IPS-NIHi7 (cell line): ENCODE measurements at regions not wholly inside any gene's neighbourhood (a gene's known extent, or its start where the extent isn't known, plus 50 kb on each side); places are given as distances from the start of the nearest gene placed in this dataset.
"Not testable (repeated sequence)": the region's sequence is repeated elsewhere in the genome, so short reads cannot be mapped to it uniquely, and the experiment has no call there.

Experiments
- DNase-seq: peaks from one replicate; pipeline ENCODE4 v3.0.0; 2012; ENCODE audit warnings: mixed read lengths; ENCODE audit errors: extremely low spot score

DNA sequence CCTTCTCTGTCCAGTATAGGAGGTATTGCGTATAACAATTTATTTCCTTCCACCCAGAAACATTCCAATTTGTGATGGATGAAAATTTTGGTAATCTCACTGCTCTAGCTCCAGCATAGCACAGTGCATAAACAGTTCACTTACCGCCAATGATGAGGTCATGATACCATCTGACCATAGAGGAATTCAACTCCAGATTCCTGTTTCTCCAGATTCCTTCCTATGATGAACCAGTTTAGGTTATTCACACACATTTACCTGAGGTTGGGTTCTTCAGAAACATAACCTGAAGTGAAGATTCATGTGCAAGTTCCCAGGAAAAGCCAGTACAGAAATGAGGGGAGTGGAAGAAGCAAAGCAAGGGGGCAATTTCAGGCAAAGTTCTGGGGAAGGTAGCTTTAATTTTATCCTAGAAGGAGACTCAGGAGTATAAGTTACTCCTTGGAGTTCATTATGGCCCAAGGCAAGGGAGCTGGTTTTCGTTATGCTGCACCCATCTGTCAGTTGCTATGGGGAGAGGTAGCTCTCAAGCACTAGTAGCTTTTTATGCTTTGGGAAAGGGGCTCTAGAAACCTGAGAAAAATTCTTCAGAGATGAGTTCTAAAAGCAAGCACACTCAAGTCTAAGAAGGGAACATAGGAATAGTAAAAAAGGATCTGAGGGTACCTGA, 121.6 kb downstream of the CASP12 start:
- DNase-seq, result no peak

DNA sequence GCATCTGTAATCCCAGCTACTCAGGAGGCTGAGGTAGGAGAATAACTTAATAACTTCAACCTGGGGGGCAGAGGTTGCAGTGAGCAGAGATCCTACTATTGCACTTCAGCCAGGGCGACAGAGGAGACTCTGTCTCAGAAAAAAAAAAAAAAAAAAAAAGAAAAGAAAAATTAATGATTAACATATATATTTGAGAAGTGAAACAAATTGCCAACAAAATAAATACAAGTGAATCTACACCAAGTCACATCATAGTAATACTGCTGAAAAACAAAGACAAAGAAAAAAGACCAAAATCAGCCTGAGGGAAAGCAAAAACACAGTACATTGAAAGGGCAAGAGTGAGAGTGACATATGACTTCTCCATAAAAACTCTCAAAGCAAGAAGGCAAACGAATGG, 123.7 kb downstream of the CASP12 start:
- DNase-seq, result no peak

DNA sequence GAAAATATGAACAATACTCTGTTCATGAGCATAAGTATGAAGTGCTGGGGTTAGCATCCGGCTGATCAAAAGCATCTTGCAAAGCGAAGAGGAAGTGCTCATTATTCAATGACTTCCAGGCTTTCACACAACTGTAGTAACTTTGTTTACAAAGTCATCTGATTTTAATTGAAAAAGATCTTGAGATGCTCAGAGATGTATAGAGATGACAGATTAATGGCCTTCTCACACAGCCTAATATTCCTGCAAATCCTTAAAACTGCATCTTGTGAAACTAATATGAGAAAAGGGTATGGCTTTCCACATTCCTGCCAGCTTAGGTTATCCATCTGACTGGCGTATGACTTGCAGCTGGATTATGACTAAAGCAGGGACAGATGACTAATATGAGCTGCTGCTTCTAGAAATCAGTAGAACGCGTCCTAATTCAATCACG, 125.4 kb downstream of the CASP12 start:
- DNase-seq, result no peak

DNA sequence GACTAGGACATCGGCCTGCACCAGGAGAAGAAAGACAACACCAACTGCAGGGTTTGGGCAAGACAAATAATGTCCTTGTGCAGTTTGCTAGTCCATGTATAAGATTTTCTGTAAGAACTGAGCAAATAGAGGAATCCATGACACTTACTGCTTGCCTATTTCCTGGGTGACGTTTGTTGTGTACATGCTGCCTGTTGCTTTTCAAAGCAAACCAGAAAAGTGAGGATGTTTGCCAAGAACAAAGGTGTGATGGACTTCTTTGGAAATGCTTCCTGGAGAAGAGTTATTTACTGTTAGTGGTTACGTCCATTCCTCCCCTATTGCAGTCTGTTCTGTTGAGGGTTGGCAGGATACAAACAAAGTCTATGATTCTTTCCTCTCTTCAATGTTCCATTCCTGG, 126.5 kb downstream of the CASP12 start:
- no peak for DNase-seq

DNA sequence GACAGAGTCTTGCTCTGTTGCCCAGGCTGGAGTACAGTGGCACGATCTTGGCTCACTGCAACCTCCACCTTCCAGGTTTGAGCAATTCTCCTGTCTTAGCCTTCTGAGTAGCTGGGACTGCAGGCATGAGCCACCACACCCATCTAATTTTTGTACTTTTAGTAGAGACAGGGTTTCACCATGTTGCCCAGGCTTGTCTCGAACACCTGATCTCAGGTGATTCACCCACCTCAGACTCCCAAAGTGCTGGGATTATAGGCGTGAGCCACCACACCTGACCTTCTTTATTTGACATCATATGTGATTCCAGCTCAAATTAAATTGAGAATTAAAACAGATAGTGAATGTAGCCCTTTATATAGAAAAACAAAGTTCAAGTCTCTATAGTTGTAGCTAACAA, 127.2 kb downstream of the CASP12 start:
- DNase-seq, result not testable (repeated sequence)

DNA sequence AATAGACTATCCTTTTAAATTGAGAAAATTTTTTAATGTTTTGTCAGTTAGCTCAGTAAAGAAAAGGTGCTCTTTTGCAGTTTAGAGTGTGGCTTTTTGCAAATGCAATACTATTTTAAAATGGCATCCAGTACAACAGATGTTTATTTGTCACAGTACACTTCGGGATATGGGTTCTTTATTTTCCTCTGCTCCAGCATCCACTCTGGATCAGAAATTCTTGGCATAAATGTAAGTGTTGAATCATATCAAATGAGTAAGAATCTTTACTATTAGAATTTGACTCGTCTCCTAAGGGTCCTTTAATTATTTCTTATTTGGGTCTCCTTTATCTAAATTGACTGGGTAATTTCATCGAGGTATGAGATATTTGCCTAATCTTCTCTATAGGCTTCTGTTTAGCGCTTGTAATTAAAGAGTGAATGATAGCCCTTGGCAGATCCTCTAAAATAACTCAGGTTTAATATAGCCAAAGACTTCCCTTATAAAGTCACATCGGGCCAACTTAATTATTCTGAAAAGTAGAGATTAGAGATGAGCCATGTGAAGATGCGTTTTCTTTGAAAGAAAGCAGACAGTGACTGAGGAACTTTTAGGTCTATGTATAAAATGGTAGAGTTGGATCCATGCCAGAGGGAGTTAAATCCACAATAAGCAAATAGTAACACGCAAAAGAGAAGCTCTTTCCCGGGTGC, 132.7 kb downstream of the CASP12 start:
- DNase-seq, result no peak

DNA sequence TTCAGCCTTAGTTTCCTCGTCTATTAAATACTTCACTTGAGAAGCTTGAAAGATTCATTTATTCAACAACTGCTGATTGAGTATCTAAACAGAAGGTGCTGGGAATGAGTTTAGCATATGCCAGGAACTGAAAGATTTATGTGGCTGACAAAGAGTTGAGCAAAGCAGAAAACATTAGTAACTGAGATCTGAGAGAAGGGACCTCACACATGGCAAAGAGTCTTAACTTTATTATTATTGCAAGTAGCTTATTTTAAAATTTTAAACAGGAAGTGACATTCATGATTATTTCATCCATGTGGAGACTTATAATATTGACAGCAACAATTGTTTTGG, 133.6 kb downstream of the CASP12 start:
- no peak for DNase-seq

DNA sequence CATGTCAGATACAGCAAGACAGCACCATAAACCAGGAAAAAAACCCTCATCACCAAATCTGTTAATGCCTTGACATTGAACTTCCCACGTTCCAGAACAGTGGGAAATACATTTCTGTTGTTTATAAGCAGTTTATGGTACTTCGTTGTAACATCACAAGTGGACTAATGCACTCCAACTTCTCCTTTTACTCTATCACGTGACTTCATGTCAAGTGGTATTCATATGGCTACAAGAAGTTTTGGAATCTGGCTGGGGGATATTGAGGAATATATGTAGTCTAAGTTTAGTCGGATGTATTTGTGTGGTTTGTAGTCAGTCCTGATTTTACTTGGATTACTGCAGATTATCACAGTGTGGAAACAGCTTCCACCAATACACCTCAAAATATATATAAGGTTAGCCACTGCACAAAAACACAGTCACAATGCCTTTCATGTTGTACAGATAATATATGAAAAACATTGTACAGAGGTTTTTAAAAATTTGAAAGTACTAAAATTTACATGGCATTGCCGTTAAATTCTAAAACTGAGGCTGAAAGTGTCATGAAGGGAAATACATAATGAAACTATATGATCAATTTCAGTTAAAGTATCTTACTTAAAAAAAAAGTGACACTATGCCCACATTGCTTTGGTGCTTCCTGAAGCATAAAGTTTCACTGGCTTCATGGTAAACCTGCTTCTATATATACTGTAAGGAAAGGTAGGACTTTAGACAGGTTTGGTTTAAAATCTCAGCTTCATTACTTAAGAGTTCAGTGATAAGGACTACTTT, 134.1 kb downstream of the CASP12 start:
- DNase-seq, result no peak

DNA sequence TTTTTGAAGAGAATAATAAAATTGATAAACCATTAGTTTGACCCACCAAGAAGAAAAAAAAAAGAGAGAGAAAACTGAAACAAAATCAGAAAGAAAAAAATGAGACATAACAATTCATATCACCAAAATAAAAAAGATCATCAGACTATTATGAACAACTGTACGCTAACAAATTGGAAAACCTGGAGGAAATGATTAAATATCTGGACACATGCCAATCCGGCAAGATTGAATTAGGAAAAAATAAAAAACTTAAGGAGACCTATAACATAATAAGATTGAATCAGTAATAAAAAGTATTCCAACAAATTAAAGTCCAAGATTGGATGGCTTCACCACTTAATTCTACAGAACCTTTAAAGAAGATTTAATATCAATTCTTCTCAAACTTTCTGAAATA, 136.7 kb downstream of the CASP12 start:
- DNase-seq, result no peak

DNA sequence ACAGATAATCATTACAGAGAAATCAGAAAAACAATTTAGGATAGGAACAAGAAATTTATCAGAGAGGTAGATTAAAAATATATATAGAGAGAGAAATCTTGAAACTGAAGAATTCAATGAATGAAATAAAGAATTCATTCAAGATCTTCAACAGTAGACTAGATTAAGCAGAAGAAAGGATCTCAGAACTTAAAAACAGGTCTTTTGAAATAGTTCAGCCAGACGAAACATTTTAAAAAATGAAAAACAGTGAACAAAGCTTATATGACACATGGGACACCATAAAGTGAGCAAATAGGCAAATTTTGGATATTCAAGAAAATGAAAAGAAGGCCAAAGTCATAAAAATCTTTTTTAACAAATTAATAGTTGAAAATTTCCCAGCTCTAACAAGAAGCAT, 138.8 kb downstream of the CASP12 start:
- DNase-seq, result no peak

DNA sequence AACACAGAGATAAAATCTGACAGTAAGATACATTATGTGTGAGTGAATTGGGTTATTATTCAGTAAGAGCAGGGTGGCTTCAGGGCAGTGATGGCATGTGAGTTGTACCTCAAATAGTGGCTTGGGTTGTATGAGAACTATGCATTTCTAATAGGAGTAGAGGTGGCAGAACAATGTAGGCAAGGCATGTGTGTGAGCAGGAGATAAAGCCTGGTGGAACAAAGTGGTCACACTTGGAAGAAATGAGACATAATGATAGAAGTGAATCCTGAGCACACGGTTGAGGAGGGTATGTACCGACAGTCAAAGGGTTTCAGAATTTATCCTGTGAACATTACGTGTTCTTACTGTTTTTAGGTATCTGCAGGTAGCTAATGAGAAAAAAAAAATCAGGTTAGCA, 159.3 kb downstream of the CASP12 start:
- DNase-seq, result no peak

DNA sequence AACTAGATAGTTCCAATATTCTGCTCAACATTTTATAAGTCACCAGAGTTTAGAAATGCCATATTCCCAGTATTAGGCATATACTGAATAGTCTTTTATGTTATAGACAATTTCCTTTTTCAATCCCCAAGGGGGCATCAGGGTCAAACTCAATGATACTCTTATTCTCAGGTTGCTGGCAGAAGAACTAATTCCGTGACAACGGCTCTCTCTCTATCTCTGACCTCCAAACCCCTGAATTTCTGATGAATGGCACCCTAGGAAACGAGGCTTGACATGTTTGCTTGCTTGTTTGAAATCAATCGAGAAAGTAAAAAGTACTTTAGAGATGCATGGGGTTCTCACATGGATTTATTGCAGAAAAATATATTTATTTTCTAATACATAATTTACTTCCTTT, 160.1 kb downstream of the CASP12 start:
- no peak for DNase-seq

DNA sequence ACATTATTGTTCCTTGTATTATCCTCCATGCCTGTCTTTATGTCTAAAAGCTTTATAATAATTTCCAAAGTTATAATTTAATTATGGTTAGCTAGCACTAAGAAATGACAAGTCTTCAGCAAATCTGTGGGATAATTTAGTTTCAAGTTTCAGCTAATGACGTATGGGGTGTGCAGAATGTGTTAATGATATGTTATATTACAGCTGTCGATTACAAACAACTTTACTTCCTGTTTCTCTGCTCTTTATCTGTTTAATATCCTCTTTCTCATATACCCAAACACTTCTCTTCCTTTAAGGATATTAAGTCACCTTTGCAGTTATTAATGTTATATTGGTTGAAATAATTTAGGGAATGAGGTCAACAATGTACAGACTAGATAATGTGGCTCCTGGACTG, 161.8 kb downstream of the CASP12 start:
- DNase-seq, result no peak

DNA sequence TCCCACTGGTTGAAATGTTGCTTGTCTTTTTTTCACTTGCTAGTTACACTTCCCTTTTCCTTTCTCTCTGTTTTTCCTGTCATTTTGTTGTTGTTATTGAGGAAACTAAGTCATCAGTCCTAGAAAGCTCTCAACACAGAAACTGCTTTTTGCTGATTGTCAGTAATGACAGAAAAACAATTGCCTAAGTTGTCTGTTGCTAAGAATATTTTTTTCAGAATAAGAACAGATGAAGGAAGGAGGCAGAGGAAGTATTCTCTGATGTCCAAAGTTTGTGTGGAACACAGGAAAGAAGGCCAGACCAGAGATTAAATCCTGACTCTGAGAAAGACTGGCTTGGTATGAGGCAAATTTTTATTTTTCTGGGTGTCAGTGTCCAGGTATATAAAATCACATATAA, 163.3 kb downstream of the CASP12 start:
- DNase-seq, result no peak

DNA sequence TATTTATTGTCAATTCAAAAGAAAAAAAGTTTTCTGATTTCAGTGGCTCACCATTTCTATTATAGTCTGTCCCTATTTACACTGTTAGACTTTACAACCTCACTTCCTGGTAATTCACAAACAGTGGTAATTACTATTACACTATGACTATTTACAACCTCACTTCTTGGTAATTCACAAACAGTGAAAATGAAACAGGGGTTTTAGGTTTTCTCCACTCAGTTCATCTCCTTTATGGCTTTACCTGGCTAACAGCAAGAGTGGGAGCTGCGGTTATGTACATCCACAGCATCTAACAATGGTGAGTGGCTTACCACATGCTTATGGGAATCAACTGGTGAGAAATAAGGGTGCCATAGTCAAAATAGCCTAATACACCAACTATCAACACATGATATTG, 166.4 kb downstream of the CASP12 start:
- no peak for DNase-seq

DNA sequence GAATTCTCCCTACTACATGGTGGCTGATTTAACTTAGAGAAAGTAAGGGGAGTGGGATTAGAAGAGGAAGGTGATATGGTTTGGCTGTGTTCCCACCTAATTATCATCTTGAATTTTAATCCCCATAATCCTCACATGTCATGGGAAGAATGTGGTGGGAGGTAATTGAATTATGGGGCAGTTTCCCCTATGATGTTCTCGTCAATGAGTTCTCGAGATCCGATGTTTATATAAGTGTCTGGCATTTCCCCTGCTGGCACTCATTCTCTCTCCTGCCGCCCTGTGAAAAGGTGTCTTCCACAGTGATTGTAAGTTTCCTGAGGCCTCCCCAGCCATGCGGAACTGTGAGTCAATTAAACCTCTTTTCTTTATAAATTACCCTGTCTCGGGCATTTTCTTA, 169.3 kb downstream of the CASP12 start:
- DNase-seq, result no peak

DNA sequence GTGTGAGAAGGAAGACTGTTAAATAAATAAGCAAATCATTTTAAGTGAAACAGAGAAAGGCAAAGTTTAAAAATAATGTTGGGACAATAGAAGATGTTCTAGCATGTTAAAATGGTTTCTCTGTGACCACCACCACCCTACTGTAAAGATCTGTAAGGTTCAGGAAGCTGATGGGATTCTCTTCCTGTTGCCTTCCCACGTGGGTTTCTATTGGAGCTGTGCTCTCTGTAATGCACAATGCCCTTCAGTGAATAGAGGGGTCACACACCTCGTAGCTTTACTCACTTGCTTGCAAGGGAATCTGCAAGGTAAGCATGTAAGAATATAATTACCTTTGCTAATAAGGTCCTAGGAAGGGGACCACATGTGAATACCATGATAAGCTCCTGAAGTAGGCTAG, 170.5 kb downstream of the CASP12 start:
- no peak for DNase-seq

DNA sequence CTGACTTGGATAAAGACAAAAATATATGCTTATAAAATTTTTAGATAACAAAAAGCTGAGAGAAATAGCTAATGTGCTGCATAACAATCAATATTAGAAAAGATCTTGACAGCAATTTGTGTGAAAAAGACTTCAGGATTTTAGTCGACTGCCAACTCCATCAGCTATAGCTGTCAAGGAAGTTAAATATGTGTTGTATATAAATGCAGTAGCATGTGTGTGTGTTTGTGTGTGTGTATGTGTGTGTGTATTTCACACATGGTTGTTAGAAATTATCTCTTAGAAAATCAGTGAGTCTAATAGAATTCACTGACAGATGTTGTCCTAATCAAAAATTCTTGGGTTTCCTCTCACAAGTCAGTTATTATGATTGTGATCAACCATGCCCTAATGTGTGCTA, 171.2 kb downstream of the CASP12 start:
- DNase-seq, result no peak

DNA sequence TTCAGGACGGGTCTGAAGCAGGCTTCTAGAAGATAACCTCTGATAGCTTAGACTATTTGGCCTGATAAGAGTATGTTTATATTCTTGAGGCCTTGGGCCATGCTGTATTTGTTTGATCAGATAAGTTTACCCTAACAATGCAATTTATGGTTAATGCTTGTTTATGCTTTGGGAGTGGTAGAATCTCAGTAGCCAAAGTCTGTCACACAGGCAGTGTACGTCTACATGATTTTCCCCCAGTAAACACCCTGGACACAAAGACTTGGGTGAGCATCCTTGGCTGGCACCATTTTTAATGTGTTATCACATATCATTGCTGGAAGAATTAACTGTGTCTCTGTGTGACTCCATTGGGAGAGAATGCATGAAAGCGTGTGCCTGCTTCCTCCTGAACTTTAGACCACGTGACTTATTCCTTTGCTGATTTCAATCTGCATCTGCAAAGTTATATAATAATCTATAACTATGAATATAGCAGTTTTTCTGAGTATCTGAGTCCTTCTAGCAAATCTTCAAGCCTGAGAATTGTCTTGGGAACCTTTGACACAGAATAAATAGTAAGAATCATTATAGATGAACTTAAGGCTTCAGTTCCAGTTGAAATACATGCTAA, 172.4 kb downstream of the CASP12 start:
- no peak for DNase-seq

DNA sequence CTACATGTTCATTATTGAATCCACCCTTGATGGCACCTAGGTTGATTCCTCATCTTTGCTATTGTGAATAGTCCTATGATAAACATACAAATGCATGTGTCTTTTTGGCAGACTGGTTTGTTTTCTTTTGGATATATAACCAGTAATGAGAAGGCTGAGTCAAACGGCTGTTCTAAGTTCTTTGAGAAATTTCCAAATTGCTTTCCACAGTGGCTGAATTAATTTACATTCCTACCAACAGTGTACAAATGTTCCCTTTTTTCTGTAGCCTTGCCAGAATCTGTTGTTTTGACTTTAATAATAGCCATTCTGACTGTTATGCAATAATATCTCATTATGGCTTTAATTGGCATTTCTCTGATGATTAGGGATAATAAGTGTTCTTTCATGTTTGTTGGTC, 184.9 kb downstream of the CASP12 start:
- DNase-seq, result no peak

DNA sequence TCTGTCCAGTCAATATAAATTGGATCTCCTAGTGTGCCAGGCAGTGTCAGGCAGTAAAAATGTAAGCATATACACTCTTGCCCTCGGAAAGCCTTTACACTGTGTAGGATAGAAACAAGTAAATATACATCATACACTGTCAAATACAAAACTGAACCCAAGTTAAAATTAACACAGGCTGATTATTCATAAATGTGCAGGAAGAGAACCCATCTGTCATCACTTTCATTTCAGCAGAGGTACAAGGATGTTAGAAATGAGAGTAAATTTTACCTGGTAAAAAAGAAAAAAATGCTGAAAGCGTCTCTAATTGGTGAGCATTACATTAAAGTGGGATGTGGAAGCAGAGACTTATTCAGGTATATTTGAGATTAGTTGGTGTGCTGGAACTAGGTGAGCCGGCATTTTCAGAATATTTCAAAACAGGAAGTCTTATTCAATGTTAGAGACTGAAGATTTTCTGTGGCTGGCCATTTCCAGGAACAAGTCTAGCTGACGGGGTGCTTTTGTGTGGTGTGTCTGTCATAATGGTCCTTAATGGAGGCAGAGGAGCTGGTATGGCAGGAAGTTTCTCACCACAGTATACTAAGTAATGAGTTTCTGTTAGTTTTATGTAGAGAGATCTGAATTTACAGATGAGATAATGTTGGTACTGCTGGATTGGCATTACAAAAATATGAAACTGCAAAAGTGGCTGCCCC, 192.6 kb downstream of the CASP12 start:
- DNase-seq, result no peak

DNA sequence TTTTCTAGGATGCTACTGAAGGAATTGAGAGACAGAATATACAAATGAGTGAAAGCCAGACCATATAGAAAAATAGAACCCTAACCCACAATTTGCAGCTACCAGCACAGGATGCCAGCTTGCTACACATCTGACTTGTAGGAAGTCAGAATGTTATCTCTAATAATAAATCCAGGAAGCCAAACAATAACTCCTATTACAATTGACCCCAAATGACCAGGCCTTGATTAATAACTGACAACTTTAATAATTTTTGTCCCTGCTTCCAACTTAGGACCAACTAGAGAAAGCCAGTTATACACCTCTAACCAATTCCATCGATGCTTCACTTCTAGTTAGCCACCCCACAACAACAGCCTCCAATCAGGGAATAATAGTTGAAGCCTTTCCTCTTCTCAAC, 193.4 kb downstream of the CASP12 start:
- DNase-seq, result no peak
